Spleen (tissue), 11 donors: ENCODE measurements at regions not wholly inside any gene's neighbourhood (a gene's known extent, or its start where the extent isn't known, plus 50 kb on each side); places are given as distances from the start of the nearest gene placed in this dataset.

Experiments used
- DNase-seq: peaks from one replicate; pipeline ENCODE4 v3.0.0-alpha.2; 2020
- H3K27ac ChIP-seq, 8 donors: fragments of 200-600 bp; sonication (generic) in 7 of 8; 1 replicate in 4 of 8; 2 replicates in 4 of 8; pipeline versions ENCODE4 v1.5.0 to v1.8.0; 2016 to 2021; ENCODE audit warnings: inconsistent platforms in 4 of 8, mild to moderate bottlenecking in 4 of 8, moderate library complexity in 1 of 8
- H3K27me3 ChIP-seq, 7 donors: fragments of 200-600 bp; sonication (generic) in 6 of 7; replicated peaks in 1 of 7; 1 replicate in 4 of 7; 2 replicates in 3 of 7; pipeline versions ENCODE4 v1.5.0 to v1.8.0; 2016 to 2021; ENCODE audit warnings: inconsistent platforms in 3 of 7, mild to moderate bottlenecking in 1 of 7
- H3K36me3 ChIP-seq, 6 donors: fragments of 200-600 bp; sonication (generic) in 5 of 6; 1 replicate in 4 of 6; 2 replicates in 2 of 6; pipeline versions ENCODE4 v1.5.0 to v1.8.0; 2016 to 2021; ENCODE audit warnings: inconsistent platforms in 2 of 6
- H3K4me1 ChIP-seq, 6 donors: fragments of 200-600 bp; sonication (generic) in 5 of 6; 1 replicate in 3 of 6; 2 replicates in 3 of 6; pipeline versions ENCODE4 v1.5.0 to v1.8.0; 2016 to 2021; ENCODE audit warnings: inconsistent platforms in 3 of 6
- H3K4me3 ChIP-seq, 8 donors: fragments of 200-600 bp; sonication (generic) in 7 of 8; 1 replicate in 4 of 8; 2 replicates in 4 of 8; pipeline versions ENCODE4 v1.5.0 to v1.8.0; 2016 to 2021; ENCODE audit warnings: inconsistent platforms in 4 of 8, mild to moderate bottlenecking in 4 of 8, moderate library complexity in 2 of 8
- H3K9me3 ChIP-seq, 8 donors: fragments of 200-600 bp; sonication (generic) in 7 of 8; 1 replicate in 4 of 8; 2 replicates in 4 of 8; pipeline versions ENCODE4 v1.5.0 to v1.8.0; 2016 to 2021; ENCODE audit warnings: inconsistent platforms in 4 of 8
- CTCF ChIP-seq, 11 experiments: fragments of 200-600 bp in 7 of 11; fragments of 450-650 bp in 4 of 11; sonication (generic) in 4 of 11; IDR thresholded peaks in 8 of 11; conservative IDR thresholded peaks in 3 of 11; 1 replicate in 7 of 11; 2 replicates in 4 of 11; pipeline versions ENCODE4 v1.4.0 to v1.8.0; 2016 to 2021; ENCODE audit warnings: antibody characterized with exemption in 11 of 11, inconsistent platforms in 4 of 11, mild to moderate bottlenecking in 1 of 11
- POLR2A ChIP-seq, 3 donors: fragments of 450-650 bp; IDR thresholded peaks; one replicate each; pipeline ENCODE4 v1.5.1; 2017; ENCODE audit warnings: antibody characterized with exemption in 3 of 3, mild to moderate bottlenecking in 1 of 3
- POLR2AphosphoS5 ChIP-seq, 3 donors: sonication (generic); formaldehyde crosslinking; IDR thresholded peaks; one replicate each; pipeline ENCODE4 v1.5.1; 2017; ENCODE audit warnings: antibody characterized with exemption in 3 of 3
- whole genome bisulfite sequencing, 5 donors: extraction: QIAGEN DNeasy Blood & Tissue Kit in 3 of 5; methylation state at CpG; one replicate each; pipeline versions ENCODE4 v1.1.5 to v1.1.7; 2013 to 2018; 5-methylcytosine and 5-hydroxymethylcytosine counted together
- intact Hi-C: fragments of 100-400 bp; cut with DNase I; formaldehyde crosslinking; loops from one replicate; pipeline ENCODE4 v1.15.0; 2023; ENCODE audit warnings: low total_unique reads
- donor health status: healthy with polysubstance abuse.
- donor health status: DM: no; HTN: no; CAD: no; lungs with moderate emphysema.
- donor health status: DM: no; HTN: no; CAD: no.
- donor health status: Bipolar disorder and iron deficiency.
- donor health status: healthy.
- donor health status: DM: no; HTN: no; CAD: no.
- donor health status: DM: yes; HTN: yes; CAD: no.

GRCh38 chr2:215767625-215768024 lies 245.7 kb downstream of the MREG start:
- peaks cover 0 to 4% (median 0%) of the 10 kb centered on the region in 7 donors for H3K27me3 ChIP-seq
- DNase-seq, result no peak
- TF ChIP-seq POLR2AphosphoS5 (IDR thresholded peaks at IDR 0.05) (no peak), POLR2A (IDR thresholded peaks at IDR 0.05) (no peak), CTCF (IDR thresholded peaks at IDR 0.05 in 8 of 11, conservative IDR thresholded peaks at IDR 0.05 in 3 of 11) (no peak)
- H3K9me3 ChIP-seq, result peaks cover 0 to 7% (median 0%) of the 10 kb centered on the region in 8 donors
- H3K27ac ChIP-seq, result no peak overlapping the region
- H3K36me3 ChIP-seq, result no peaks in the 10 kb centered on the region
- intact Hi-C loops, result no loop called here
- no peak overlapping the region for H3K4me3 ChIP-seq
- WGBS, 5 donors, result 78 to 97% (median 93%) methylated on average over 1 of the region's 1 CpG
- H3K4me1 ChIP-seq, result no peaks in the 10 kb centered on the region

- TF ChIP-seq POLR2AphosphoS5 (IDR thresholded peaks at IDR 0.05) (no peak), POLR2A (IDR thresholded peaks at IDR 0.05) (no peak), CTCF (IDR thresholded peaks at IDR 0.05 in 8 of 11, conservative IDR thresholded peaks at IDR 0.05 in 3 of 11) (no peak)
- DNase-seq, result no peak
- no peak overlapping the region for H3K4me3 ChIP-seq
- 79 to 87% (median 81%) methylated on average over 4 of the region's 4 CpGs for WGBS, 5 donors
- H3K9me3 ChIP-seq, result peaks cover 0 to 7% (median 0%) of the 10 kb centered on the region in 8 donors
- peaks cover 0 to 4% (median 0%) of the 10 kb centered on the region in 7 donors for H3K27me3 ChIP-seq
- no peak overlapping the region for H3K27ac ChIP-seq
- H3K36me3 ChIP-seq, result no peaks in the 10 kb centered on the region
- no peaks in the 10 kb centered on the region for H3K4me1 ChIP-seq
- intact Hi-C loops, result no loop called here
Observed at GRCh38 chr2:215765729-215766360, 247.5 kb downstream of the MREG start.

GRCh38 chr2:215764441-215765048 lies 248.8 kb downstream of the MREG start:
- WGBS, 5 donors, result 90 to 94% (median 93%) methylated on average over 1 of the region's 1 CpG
- no peak overlapping the region for H3K4me3 ChIP-seq

More at GRCh38 chr2:215764441-215765048, 248.8 kb downstream of the MREG start:
- no peaks in the 10 kb centered on the region for H3K36me3 ChIP-seq
- H3K9me3 ChIP-seq, result peaks cover 0 to 7% (median 0%) of the 10 kb centered on the region in 8 donors
- intact Hi-C loops, result no loop called here
- no peaks in the 10 kb centered on the region for H3K4me1 ChIP-seq
- peaks cover 0 to 4% (median 0%) of the 10 kb centered on the region in 7 donors for H3K27me3 ChIP-seq
- no peak for DNase-seq
- H3K27ac ChIP-seq, result no peak overlapping the region
- TF ChIP-seq POLR2A (IDR thresholded peaks at IDR 0.05) (no peak), POLR2AphosphoS5 (IDR thresholded peaks at IDR 0.05) (no peak), CTCF (IDR thresholded peaks at IDR 0.05 in 8 of 11, conservative IDR thresholded peaks at IDR 0.05 in 3 of 11) (no peak)
